IMR-90 (cell line): ENCODE measurements at regions not wholly inside any gene's neighbourhood (a gene's known extent, or its start where the extent isn't known, plus 50 kb on each side); places are given as distances from the start of the nearest gene placed in this dataset.

Source experiments
- ATAC-seq: fragments of 200-7000 bp; cut with Tn5 transposase; 2 replicates; pipeline ENCODE4 v1.9.1; 2020; ENCODE audit warnings: low read depth, mild to moderate bottlenecking, moderate library complexity
- BruUV-seq: library from RNA; stranded (reverse); fragments of 400-500 nt; replicated peaks from 2 replicates; lab custom pipeline; 2021; lab: Mats Ljungman, UMichigan
- CTCF ChIA-PET: fragments of 300-600 bp; formaldehyde crosslinking; extraction: SDS; loops from one replicate; lab custom pipeline; 2021; ENCODE audit warnings: antibody characterized with exemption; lab: Yijun Ruan, JAX
- POLR2A ChIA-PET: fragments of 300-600 bp; sonication (Branson Sonifier 250); formaldehyde crosslinking; loops from one replicate; lab custom pipeline; 2022; ENCODE audit warnings: antibody characterized with exemption; ENCODE audit not compliant: unreplicated experiment; lab: Charles Lee
- DNase-seq: peaks from one replicate; pipeline ENCODE4 v3.0.0; 2013
- H2AFZ ChIP-seq: replicated peaks from 2 replicates; pipeline ENCODE3; 2013; ENCODE audit warnings: low read length, mild to moderate bottlenecking; ENCODE audit not compliant: poor library complexity
- H2AK5ac ChIP-seq: 2 replicates; pipeline ENCODE4 v1.6.1; 2013; ENCODE audit warnings: low read depth, low read length, inconsistent platforms
- H2AK9ac ChIP-seq: replicated peaks from 2 replicates; pipeline ENCODE3; 2013; ENCODE audit warnings: mild to moderate bottlenecking, low read depth, low read length, moderate library complexity; ENCODE audit not compliant: poor library complexity
- H2BK120ac ChIP-seq: 2 replicates; pipeline ENCODE4 v1.6.1; 2013; ENCODE audit warnings: low read depth, low read length, inconsistent platforms
- H2BK15ac ChIP-seq: 3 replicates; pipeline ENCODE4 v1.6.1; 2013; ENCODE audit warnings: low read depth, low read length, inconsistent platforms
- H2BK20ac ChIP-seq: 2 replicates; pipeline ENCODE4 v1.6.1; 2013; ENCODE audit warnings: low read depth, mild to moderate bottlenecking, inconsistent platforms, low read length, moderate library complexity
- H2BK5ac ChIP-seq: 2 replicates; pipeline ENCODE4 v1.6.1; 2013; ENCODE audit warnings: mild to moderate bottlenecking, low read depth, low read length, inconsistent platforms; ENCODE audit not compliant: poor library complexity, severe bottlenecking
- H3K14ac ChIP-seq: replicated peaks from 2 replicates; pipeline ENCODE4 v1.6.1; 2013; ENCODE audit warnings: low read depth, low read length, inconsistent platforms
- H3K18ac ChIP-seq: 2 replicates; pipeline ENCODE4 v1.6.1; 2013; ENCODE audit warnings: low read depth, low read length, control low read depth
- H3K23ac ChIP-seq: 2 replicates; pipeline ENCODE4 v1.6.1; 2013; ENCODE audit warnings: low read depth, low read length, inconsistent platforms
- H3K27ac ChIP-seq: 2 replicates; pipeline ENCODE4 v1.5.1; 2013; ENCODE audit warnings: mild to moderate bottlenecking, control low read depth, low read length; ENCODE audit not compliant: insufficient read depth
- H3K27me3 ChIP-seq: 2 replicates; pipeline ENCODE4 v1.6.1; 2013; ENCODE audit warnings: low read length; ENCODE audit not compliant: control insufficient read depth, insufficient read depth
- H3K36me3 ChIP-seq: 2 replicates; pipeline ENCODE4 v1.6.1; 2013; ENCODE audit warnings: low read length, mixed read lengths; ENCODE audit not compliant: control insufficient read depth, insufficient read depth
- H3K4ac ChIP-seq: 2 replicates; pipeline ENCODE4 v1.6.1; 2013; ENCODE audit warnings: low read depth, low read length, inconsistent platforms
- H3K4me1 ChIP-seq: 2 replicates; pipeline ENCODE4 v1.6.1; 2013; ENCODE audit warnings: low read length, mixed read lengths; ENCODE audit not compliant: control insufficient read depth, insufficient read depth
- H3K4me2 ChIP-seq: 2 replicates; pipeline ENCODE4 v1.6.1; 2013; ENCODE audit warnings: low read depth, mild to moderate bottlenecking, control low read depth, low read length, moderate library complexity
- H3K4me3 ChIP-seq: 2 replicates; pipeline ENCODE4 v1.5.1; 2013; ENCODE audit warnings: low read depth, mild to moderate bottlenecking, control low read depth, low read length, moderate library complexity; ENCODE audit not compliant: insufficient read depth
- H3K56ac ChIP-seq: 2 replicates; pipeline ENCODE4 v1.6.1; 2013; ENCODE audit warnings: low read length, inconsistent platforms; ENCODE audit not compliant: insufficient read depth; ENCODE audit errors: extremely low read depth
- H3K79me1 ChIP-seq, 2 experiments: 2 replicates each; pipeline ENCODE4 v1.6.1; 2013; ENCODE audit warnings: low read length in 2 of 2, inconsistent platforms in 1 of 2, low read depth in 1 of 2
- H3K9ac ChIP-seq: 2 replicates; pipeline ENCODE4 v1.6.1; 2013; ENCODE audit warnings: low read depth, low read length, control low read depth
- H3K9me1 ChIP-seq: 2 replicates; pipeline ENCODE4 v1.6.1; 2013; ENCODE audit warnings: low read length, inconsistent platforms; ENCODE audit not compliant: insufficient read depth
- H3K9me3 ChIP-seq: 2 replicates; pipeline ENCODE4 v1.6.1; 2013; ENCODE audit warnings: low read length; ENCODE audit not compliant: control insufficient read depth, insufficient read depth
- H4K20me1 ChIP-seq: 2 replicates; pipeline ENCODE4 v1.6.1; 2013; ENCODE audit warnings: low read length, inconsistent platforms; ENCODE audit not compliant: insufficient read depth
- H4K5ac ChIP-seq: 2 replicates; pipeline ENCODE4 v1.6.1; 2013; ENCODE audit warnings: mild to moderate bottlenecking, low read depth, low read length, control low read depth
- H4K8ac ChIP-seq, 2 experiments: 2 replicates each; pipeline ENCODE4 v1.6.1; 2013; ENCODE audit warnings: low read depth in 2 of 2, low read length in 2 of 2, control low read depth in 1 of 2, inconsistent platforms in 1 of 2
- H4K91ac ChIP-seq: 2 replicates; pipeline ENCODE4 v1.6.1; 2013; ENCODE audit warnings: low read depth, low read length, inconsistent platforms; ENCODE audit not compliant: insufficient read depth
- BHLHE40 ChIP-seq: fragments of 150-350 bp; IDR thresholded peaks from 2 replicates; pipeline ENCODE4 v1.6.1; 2016; ENCODE audit warnings: mild to moderate bottlenecking, low read depth, low read length
- CEBPB ChIP-seq: IDR thresholded peaks from 2 replicates; pipeline ENCODE4 v1.6.1; 2012; ENCODE audit warnings: low read depth, low read length, improper control_type of control experiment
- CHD1 ChIP-seq: IDR thresholded peaks from 2 replicates; pipeline ENCODE4 v1.6.1; 2012; ENCODE audit warnings: low read depth, low read length, improper control_type of control experiment
- CTCF ChIP-seq: conservative IDR thresholded peaks from 2 replicates; pipeline ENCODE4 v1.5.1; 2012; ENCODE audit warnings: mild to moderate bottlenecking, low read depth, low read length, improper control_type of control experiment
- FOS ChIP-seq: fragments of 150-350 bp; IDR thresholded peaks from 2 replicates; pipeline ENCODE4 v1.6.1; 2016; ENCODE audit warnings: low read depth, low read length
- MAFK ChIP-seq: IDR thresholded peaks from 2 replicates; pipeline ENCODE4 v1.6.1; 2012; ENCODE audit warnings: low read depth, low read length, improper control_type of control experiment
- MAZ ChIP-seq: IDR thresholded peaks from 2 replicates; pipeline ENCODE4 v1.6.1; 2012; ENCODE audit warnings: low read depth, mild to moderate bottlenecking, low read length, improper control_type of control experiment, moderate library complexity, borderline replicate concordance
- MXI1 ChIP-seq: IDR thresholded peaks from 2 replicates; pipeline ENCODE4 v1.6.1; 2012; ENCODE audit warnings: low read depth, mild to moderate bottlenecking, low read length, moderate library complexity, borderline replicate concordance
- NFE2L2 ChIP-seq: fragments of 150-350 bp; IDR thresholded peaks from 2 replicates; pipeline ENCODE4 v1.6.1; 2016; ENCODE audit warnings: low read depth, mild to moderate bottlenecking, low read length
- POLR2A ChIP-seq: IDR thresholded peaks from 2 replicates; pipeline ENCODE4 v1.6.1; 2012; ENCODE audit warnings: mild to moderate bottlenecking, low read depth, low read length
- RAD21 ChIP-seq: IDR thresholded peaks from 2 replicates; pipeline ENCODE4 v1.6.1; 2012; ENCODE audit warnings: low read length, improper control_type of control experiment
- RCOR1 ChIP-seq: IDR thresholded peaks from 2 replicates; pipeline ENCODE4 v1.6.1; 2012; ENCODE audit warnings: mild to moderate bottlenecking, low read length, improper control_type of control experiment; ENCODE audit not compliant: insufficient replicate concordance
- RFX5 ChIP-seq: IDR thresholded peaks from 2 replicates; pipeline ENCODE4 v1.8.0; 2012; ENCODE audit warnings: low read depth, mild to moderate bottlenecking, low read length, moderate library complexity
- SMC3 ChIP-seq: fragments of 150-350 bp; IDR thresholded peaks from 2 replicates; pipeline ENCODE4 v1.6.1; 2016; ENCODE audit warnings: low read depth, mild to moderate bottlenecking, antibody characterized with exemption, low read length, moderate library complexity
- USF2 ChIP-seq: fragments of 150-350 bp; IDR thresholded peaks from 2 replicates; pipeline ENCODE4 v1.6.1; 2017; ENCODE audit warnings: mild to moderate bottlenecking, antibody characterized with exemption, low read length, low read depth
- WGBS, 2 experiments: methylation state at CpG; one replicate each; pipeline versions ENCODE4 v1.1.5 to v1.1.7; 2013; ENCODE audit warnings: missing lambda C conversion rate in 2 of 2; ENCODE audit not compliant: insufficient read length in 1 of 2; ENCODE audit errors: extremely low coverage in 2 of 2; 5-methylcytosine and 5-hydroxymethylcytosine counted together
- dilution Hi-C: fragments of 300-500 bp; cut with HindIII; formaldehyde crosslinking; loops from one replicate; pipeline ENCODE4 v1.14.3; 2018; ENCODE audit warnings: low sequenced_read_pairs; ENCODE audit not compliant: unreplicated experiment
- in situ Hi-C: fragments of 300-500 bp; cut with MboI; formaldehyde crosslinking; loops from 3 replicates; pipeline ENCODE4 v1.14.3; 2019; ENCODE audit warnings: low sequenced_read_pairs, inconsistent platforms, mixed read lengths
- intact Hi-C: fragments of 100-400 bp; cut with micrococcal nuclease; formaldehyde crosslinking; loops from 2 replicates; pipeline ENCODE4 v1.10.0; 2022
- TF ChIP-seq, protein P1 (sequence below): fragments of 150-350 bp; IDR thresholded peaks from 2 replicates; pipeline ENCODE4 v1.6.1; 2016; ENCODE audit warnings: low read depth, mild to moderate bottlenecking, low read length, moderate library complexity, borderline replicate concordance

DNA sequence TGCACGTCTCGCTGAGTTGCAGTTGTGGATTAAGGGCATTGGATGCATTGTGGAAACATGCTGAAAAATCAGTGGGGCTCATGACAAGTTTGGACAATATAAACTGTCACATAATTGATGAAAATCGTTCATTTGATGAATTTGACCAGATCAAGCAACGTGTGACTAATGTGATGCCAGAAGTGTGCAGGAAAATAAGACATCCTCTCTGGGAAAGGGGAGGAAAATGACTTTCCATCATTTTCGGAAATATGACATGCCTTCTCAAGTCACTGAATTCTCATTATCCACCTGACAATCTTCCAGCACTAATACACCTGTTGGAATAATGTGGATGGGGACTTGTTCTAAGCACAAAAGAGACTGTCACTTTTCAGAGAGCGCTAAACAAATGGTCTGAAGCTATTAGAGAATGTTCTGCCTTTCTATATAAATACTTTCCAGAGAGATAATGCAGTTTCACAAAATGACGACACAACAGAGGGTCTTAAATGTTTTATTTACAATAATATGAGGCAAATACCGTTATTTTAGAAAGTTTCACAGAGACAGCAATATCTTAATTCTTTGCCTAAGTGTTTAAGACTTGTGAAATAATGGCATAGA is 1741.9 kb upstream of the RAG2 start:
- Histone ChIP-seq H4K20me1 (no peaks in the 10 kb centered on the region), H2AK9ac (no peak overlapping the region), H4K5ac (no peak overlapping the region), H3K23ac (no peak overlapping the region), H3K79me1 (no peaks in the 10 kb centered on the region), H2BK20ac (no peak overlapping the region), H3K4me2 (no peak overlapping the region), H3K4me1 (no peaks in the 10 kb centered on the region), H3K9me3 (no peaks in the 10 kb centered on the region), H4K8ac (no peak overlapping the region), H4K91ac (no peak overlapping the region), H3K9me1 (no peaks in the 10 kb centered on the region), H2BK5ac (no peak overlapping the region), H3K27me3 (no peaks in the 10 kb centered on the region), H3K27ac (no peak overlapping the region), H2AK5ac (no peak overlapping the region), H3K14ac (no peak overlapping the region), H3K4ac (no peak overlapping the region), H2BK120ac (no peak overlapping the region), H3K9ac (no peak overlapping the region), H2BK15ac (no peak overlapping the region), H3K56ac (no peak overlapping the region), H2AFZ (no peak overlapping the region), H3K18ac (no peak overlapping the region), H3K36me3 (no peaks in the 10 kb centered on the region), H3K4me3 (no peak overlapping the region)
- BruUV-seq: no TSS peak
- ChIA-PET CTCF (no interaction called here), POLR2A (no interaction called here)
- dilution Hi-C loops: no loop called here
- 83% methylated on average over 2 of the region's 8 CpGs; no CpG with 5 or more reads in 1 of the 2 experiments for WGBS, 2 experiments
- DNase-seq (no peak), ATAC-seq (no peak)
- no peak for TF ChIP-seq RCOR1
- no peak for TF ChIP-seq CHD1
- TF ChIP-seq USF2: no peak
- TF ChIP-seq BHLHE40: no peak
- no peak for TF ChIP-seq POLR2A
- TF ChIP-seq CEBPB: no peak
- TF ChIP-seq FOS: no peak
- no peak for TF ChIP-seq NFE2L2
- TF ChIP-seq MXI1: no peak
- TF ChIP-seq RAD21: no peak
- TF ChIP-seq MAZ: no peak
- TF ChIP-seq, protein P1, sequence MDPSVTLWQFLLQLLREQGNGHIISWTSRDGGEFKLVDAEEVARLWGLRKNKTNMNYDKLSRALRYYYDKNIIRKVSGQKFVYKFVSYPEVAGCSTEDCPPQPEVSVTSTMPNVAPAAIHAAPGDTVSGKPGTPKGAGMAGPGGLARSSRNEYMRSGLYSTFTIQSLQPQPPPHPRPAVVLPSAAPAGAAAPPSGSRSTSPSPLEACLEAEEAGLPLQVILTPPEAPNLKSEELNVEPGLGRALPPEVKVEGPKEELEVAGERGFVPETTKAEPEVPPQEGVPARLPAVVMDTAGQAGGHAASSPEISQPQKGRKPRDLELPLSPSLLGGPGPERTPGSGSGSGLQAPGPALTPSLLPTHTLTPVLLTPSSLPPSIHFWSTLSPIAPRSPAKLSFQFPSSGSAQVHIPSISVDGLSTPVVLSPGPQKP: no peak
- TF ChIP-seq MAFK: no peak
- TF ChIP-seq RFX5: no peak
- TF ChIP-seq SMC3: no peak
- no peak for TF ChIP-seq CTCF
- intact Hi-C loops: no loop called here
- in situ Hi-C loops: no loop called here
